ENCODE measurements at regions not wholly inside any gene's neighbourhood (a gene's known extent, or its start where the extent isn't known, plus 50 kb on each side); places are given as distances from the start of the nearest gene placed in this dataset.
"Not testable (repeated sequence)": the region's sequence is repeated elsewhere in the genome, so short reads cannot be mapped to it uniquely, and the experiment has no call there.

GRCh38 chr16:26818393-26818792, 248.3 kb upstream of the C16orf82 start:
- TF ChIP-seq CTCF (IDR thresholded peaks at IDR 0.05; ENCODE audit: insufficient read depth, missing control alignments): no peak
- FAIRE-seq (no peak), DNase-seq (ENCODE audit: insufficient read length, low spot score) (no peak)

GRCh38 chr16:26824469-26824868, 242.3 kb upstream of the C16orf82 start:
- no peak for DNase-seq (ENCODE audit: insufficient read length, low spot score)
- no peak for FAIRE-seq

GRCh38 chr16:26826500-26826899, 240.2 kb upstream of the C16orf82 start:
- FAIRE-seq: no peak
- no peak for DNase-seq (ENCODE audit: insufficient read length, low spot score)
- no peak for TF ChIP-seq CTCF (IDR thresholded peaks at IDR 0.05; ENCODE audit: insufficient read depth, missing control alignments)

More at GRCh38 chr16:26824469-26824868, 242.3 kb upstream of the C16orf82 start:
- TF ChIP-seq CTCF (IDR thresholded peaks at IDR 0.05; ENCODE audit: insufficient read depth, missing control alignments): no peak

GRCh38 chr16:26827386-26827785, 239.3 kb upstream of the C16orf82 start:
- no peak for DNase-seq (ENCODE audit: insufficient read length, low spot score)
- FAIRE-seq: no peak
- no peak for TF ChIP-seq CTCF (IDR thresholded peaks at IDR 0.05; ENCODE audit: insufficient read depth, missing control alignments)

DNA sequence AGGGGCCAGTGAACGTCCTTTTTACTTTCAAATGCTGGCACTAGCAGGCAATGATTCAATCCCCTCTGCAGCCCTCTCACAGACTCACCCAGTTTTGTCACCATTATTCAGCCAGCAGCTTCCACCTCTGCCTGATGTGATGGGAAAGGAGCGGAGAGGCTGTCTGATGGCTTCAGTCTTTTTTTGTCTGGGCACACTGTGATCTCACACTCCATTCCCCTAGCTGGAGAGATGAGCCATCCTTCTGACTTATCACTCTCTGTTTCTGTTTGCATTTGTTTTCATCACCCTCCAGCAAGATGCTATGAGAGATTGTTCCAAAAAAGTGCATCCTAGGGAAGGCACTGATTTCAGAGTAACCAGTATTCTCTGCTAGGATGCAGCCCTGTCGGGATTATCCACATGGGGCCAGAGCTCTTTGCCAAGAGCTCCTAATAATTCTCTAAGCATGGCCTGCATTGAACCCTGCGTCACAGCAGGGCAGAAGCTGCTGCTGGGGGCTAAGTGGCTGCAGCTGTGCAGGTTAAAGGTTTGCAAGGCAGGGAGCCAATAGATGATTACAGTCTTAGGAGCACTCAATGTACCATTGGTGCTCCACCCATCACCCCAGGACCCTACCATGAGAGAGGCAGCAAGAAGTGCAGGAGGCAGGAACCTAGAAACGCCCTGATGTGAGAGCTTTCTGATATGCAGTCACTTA, 236.1 kb upstream of the C16orf82 start:
- no peak for FAIRE-seq
- TF ChIP-seq CTCF (IDR thresholded peaks at IDR 0.05; ENCODE audit: insufficient read depth, missing control alignments): no peak
- no peak for DNase-seq (ENCODE audit: insufficient read length, low spot score)

DNA sequence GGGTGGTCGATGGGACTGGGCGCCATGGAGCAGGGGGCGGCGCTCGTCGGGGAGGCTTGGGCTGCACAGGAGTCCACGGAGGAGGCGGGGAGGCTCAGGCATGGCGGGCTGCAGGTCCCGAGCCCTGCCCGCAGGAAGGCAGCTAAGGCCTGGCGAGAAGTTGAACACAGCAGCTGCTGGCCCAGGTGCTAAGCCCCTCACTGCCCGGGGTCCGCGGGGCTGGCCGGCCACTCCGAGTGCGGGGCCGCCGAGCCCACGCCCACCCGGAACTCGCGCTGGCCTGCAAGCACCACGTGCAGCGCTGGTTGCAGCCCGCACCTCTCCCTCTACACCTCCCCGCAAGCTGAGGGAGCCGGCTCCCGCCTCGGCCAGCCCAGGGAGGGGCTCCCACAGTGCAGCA, 230.6 kb upstream of the C16orf82 start:
- not testable (repeated sequence) for FAIRE-seq; DNase-seq (ENCODE audit: insufficient read length, low spot score)

- no peak for FAIRE-seq
Observed at GRCh38 chr16:26838931-26839330, 227.8 kb upstream of the C16orf82 start.

More at GRCh38 chr16:26838931-26839330, 227.8 kb upstream of the C16orf82 start:
- no peak for TF ChIP-seq CTCF (IDR thresholded peaks at IDR 0.05; ENCODE audit: insufficient read depth, missing control alignments)
- DNase-seq (ENCODE audit: insufficient read length, low spot score): no peak

Data from D721Med (cell line).